Limb (tissue), 2 donors: ENCODE measurements at regions not wholly inside any gene's neighbourhood (a gene's known extent, or its start where the extent isn't known, plus 50 kb on each side); places are given as distances from the start of the nearest gene placed in this dataset.

Experiments used
- DNase-seq, 2 donors: peaks; one replicate each; pipeline ENCODE4 v3.0.0-alpha.2; 2016; ENCODE audit errors: extremely low spot score in 2 of 2

DNA sequence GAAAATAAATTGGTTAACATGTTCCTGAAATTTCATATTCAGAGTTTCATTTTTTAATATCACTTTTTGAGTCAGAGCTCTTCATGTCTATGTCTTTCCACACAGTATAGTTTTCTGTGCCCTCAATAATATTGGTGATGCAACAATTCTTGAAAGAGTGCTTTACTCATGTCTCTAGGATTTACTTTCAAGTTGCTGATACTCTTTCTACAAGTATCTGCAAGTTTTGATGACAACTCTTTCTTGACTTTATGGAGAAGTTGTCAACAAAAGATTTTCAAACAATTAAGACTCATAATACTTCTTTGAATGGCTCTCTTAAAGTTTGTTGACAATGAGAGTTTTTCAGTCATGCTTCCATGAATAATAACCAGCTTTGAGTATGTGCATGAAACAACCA lies 561.7 kb downstream of the DIAPH3 start:
- no peak for DNase-seq

DNA sequence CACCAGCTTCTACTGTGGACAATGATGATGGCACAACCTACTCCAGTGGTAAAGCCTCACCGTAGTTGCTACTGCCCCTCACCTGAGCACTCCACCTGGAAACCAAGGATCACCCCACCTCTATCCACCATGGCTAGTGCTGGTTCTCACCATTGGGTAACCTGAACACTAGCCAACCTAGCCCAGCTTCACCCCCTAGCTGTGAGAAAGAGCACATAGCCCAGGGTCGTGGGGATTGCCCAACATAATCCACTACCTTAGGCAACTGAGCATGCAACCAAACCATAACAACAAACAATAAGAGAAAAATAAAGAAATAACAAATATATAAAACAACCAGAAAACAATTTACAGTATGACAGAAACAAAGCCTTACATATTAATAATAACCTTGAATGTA lies 560.1 kb downstream of the DIAPH3 start:
- DNase-seq, result no peak

DNA sequence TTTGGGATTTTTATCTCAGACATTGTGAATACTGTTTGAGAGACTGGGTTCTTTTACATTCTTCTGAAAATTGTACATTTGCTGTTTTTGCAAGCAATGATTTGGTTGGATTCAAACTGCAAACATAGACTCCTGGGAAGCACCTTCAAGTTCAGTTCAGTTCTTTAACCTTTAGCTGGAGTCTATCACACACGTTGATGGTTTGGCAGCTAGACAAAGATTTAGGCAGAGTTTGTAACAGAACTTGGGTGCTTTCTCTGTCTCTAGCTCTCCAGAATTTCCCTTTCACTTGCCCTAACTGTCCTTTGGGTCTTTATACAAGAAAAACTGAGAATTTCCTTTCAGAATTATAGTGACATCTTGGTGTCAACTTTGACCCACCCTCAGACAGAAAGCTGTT lies 556.6 kb downstream of the DIAPH3 start:
- no peak for DNase-seq

DNA sequence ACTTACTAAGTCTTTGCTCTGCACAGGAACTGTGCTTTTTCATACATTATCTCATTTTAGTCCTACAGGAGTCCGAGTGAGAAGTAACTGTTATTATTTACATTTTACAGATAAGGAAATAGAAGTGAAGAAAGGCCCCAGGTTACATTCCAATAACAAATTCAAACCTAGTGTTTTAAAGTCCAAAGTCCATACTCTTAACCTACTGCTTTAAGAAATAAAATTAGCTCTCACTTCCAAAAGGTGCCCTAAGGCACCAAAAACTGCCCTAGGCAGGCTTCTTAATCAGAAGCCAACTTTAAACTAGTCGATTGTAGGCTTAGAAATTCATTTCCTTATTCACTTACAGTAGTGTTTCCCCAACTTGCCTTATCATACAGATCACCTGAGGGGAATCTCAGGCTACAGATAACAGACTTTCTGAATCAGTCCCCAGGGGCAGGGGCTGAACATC lies 555.9 kb downstream of the DIAPH3 start:
- DNase-seq, result no peak

DNA sequence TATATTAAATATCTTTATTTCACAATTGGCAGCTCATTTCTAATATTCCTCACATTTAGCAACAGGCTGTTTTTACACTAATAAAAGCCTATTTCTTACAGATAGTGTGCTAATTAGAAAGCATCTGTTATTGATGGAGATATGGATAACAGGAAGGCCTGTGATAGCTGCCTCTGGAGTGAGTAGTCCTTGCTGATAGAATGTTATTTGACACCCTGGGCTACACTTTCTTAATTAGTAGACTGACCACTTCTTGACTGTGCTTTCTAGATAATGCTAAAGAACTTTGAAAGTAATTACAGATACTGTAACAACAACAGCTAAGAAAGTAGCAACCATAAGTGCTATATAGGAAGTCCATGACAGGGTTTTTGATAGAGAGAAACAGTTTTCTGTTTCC lies 554.3 kb downstream of the DIAPH3 start:
- DNase-seq, result no peak
